ENCODE measurements at regions not wholly inside any gene's neighbourhood (a gene's known extent, or its start where the extent isn't known, plus 50 kb on each side); places are given as distances from the start of the nearest gene placed in this dataset.

DNA sequence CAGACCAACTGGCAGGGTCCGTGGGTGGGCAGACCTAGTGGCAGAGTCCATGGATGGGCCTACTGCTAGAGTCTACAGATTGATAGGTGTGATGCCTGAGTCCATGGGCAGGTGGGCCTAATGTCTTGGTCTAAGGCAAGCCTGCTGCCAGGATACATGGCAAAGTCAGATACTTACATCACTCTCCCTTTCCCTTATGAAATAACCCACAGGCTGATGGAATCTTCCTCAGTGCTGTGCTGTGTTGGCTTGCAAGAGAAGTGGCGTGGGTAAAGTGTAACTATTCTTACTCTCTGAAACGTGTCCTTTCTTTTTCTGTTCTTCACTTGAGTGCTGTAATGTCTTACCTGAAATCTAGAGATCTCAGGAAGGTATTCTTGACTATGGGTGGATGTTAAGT is 67.3 kb upstream of the ADRB2 start:
- intact Hi-C loops (cut with DNase I, micrococcal nuclease) = no loop called here
- ATAC-seq = no peak
- TF ChIP-seq, protein P1, sequence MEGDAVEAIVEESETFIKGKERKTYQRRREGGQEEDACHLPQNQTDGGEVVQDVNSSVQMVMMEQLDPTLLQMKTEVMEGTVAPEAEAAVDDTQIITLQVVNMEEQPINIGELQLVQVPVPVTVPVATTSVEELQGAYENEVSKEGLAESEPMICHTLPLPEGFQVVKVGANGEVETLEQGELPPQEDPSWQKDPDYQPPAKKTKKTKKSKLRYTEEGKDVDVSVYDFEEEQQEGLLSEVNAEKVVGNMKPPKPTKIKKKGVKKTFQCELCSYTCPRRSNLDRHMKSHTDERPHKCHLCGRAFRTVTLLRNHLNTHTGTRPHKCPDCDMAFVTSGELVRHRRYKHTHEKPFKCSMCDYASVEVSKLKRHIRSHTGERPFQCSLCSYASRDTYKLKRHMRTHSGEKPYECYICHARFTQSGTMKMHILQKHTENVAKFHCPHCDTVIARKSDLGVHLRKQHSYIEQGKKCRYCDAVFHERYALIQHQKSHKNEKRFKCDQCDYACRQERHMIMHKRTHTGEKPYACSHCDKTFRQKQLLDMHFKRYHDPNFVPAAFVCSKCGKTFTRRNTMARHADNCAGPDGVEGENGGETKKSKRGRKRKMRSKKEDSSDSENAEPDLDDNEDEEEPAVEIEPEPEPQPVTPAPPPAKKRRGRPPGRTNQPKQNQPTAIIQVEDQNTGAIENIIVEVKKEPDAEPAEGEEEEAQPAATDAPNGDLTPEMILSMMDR (IDR thresholded peaks at IDR 0.05) = no peak

DNA sequence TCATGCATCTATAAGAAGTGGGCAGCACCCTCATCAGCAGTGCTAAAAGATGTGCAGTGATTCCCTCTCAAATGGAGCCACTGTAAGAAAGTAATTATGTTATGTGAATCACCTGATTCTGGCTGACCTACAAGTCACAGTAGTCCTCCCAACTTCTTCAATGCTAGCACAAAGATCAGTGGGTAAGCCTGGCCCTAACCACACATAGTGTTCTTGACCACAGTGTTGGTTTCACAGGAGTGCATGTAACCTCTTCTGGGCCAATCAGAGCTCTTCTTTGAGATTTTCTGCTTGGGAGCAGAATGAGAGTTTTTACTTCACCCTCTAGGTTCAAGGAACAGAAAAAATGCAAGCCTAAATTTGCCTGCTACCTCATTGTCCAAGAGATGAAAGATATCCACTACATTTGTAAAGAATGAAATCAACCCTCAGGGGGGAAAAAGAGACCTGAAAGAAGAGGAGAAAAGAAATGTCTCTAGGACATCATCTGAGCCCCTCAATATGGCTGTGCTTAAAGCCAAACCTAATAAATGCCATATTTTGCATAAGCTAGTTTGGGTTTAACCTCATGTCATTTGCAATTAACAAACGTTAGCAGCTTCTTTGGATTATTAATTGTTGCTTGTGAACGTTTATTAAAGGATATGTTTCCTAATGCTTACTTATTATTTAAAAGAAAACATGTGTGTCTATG is 65.3 kb upstream of the ADRB2 start:
- TF ChIP-seq, protein P1 (IDR thresholded peaks at IDR 0.05) = no peak
- DNase-seq (no peak), ATAC-seq (no peak)
- Histone ChIP-seq H3K36me3 (ENCODE audit: low read depth) (no peaks in the 10 kb centered on the region), H3K4me3 (no peak overlapping the region), H3K9me3 (peaks cover 3% of the 10 kb centered on the region), H3K4me1 (ENCODE audit: low read depth) (no peaks in the 10 kb centered on the region)
- intact Hi-C loops (cut with DNase I, micrococcal nuclease) = no loop called here

More for the DNA sequence above, 67.3 kb upstream of the ADRB2 start:
- no peaks in the 10 kb centered on the region for H3K36me3 ChIP-seq (ENCODE audit: low read depth)
- no peaks in the 10 kb centered on the region for H3K4me1 ChIP-seq (ENCODE audit: low read depth)
- DNase-seq = no peak
- no peak overlapping the region for H3K4me3 ChIP-seq
- H3K9me3 ChIP-seq = peaks cover 6% of the 10 kb centered on the region

DNA sequence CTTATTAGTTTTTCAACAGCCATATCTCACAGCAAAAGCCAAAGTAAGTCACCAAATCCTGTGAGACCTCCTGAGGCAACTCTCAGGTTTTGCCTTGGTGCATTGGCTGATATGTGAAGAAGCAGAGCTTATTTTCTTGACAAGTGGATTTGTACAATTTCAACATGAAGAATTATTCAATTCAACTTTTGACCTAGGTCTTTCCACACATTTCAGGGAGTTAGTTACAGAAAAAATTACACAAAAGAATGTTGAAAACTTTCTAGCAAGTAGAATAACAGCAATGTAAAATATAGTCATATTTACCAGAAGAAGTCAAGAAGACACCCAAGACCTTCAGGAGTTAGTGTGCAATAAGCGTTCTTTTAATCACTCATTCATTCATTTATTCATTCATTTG is 62.4 kb upstream of the ADRB2 start:
- H3K36me3 ChIP-seq (ENCODE audit: low read depth) = no peaks in the 10 kb centered on the region
- TF ChIP-seq, protein P1 (IDR thresholded peaks at IDR 0.05) = no peak
- H3K4me1 ChIP-seq (ENCODE audit: low read depth) = no peaks in the 10 kb centered on the region
- H3K9me3 ChIP-seq = no peaks in the 10 kb centered on the region
- H3K4me3 ChIP-seq = no peak overlapping the region
- ATAC-seq = no peak
- no peak for DNase-seq
- intact Hi-C loops (cut with DNase I, micrococcal nuclease) = no loop called here

DNA sequence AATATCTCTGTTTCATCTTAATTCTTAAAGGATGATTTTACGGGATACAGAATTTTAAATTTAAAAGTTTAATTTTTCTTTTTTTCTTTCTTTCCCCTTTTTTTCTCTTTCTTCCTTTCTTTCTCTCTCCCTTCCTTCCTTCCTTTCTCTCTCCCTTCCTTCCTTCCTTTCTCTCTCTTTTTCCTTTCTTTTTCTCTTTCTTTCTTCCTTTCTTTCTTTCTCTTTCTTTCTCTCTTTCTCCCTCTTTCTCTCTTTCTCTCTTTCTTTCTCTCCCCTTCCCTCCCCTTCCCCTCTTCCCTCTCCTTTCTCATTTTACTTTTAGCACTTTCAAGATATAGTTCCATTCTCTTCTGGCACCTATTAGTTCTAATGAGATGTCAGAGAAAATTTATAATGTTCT is 61.4 kb upstream of the ADRB2 start:
- no peak for ATAC-seq
- intact Hi-C loops (cut with DNase I, micrococcal nuclease) = no loop called here
- no peak for DNase-seq
- TF ChIP-seq, protein P1 (IDR thresholded peaks at IDR 0.05) = no peak
- no peak overlapping the region for H3K4me3 ChIP-seq
- H3K4me1 ChIP-seq (ENCODE audit: low read depth) = no peaks in the 10 kb centered on the region
- no peaks in the 10 kb centered on the region for H3K36me3 ChIP-seq (ENCODE audit: low read depth)
- H3K9me3 ChIP-seq = no peaks in the 10 kb centered on the region

DNA sequence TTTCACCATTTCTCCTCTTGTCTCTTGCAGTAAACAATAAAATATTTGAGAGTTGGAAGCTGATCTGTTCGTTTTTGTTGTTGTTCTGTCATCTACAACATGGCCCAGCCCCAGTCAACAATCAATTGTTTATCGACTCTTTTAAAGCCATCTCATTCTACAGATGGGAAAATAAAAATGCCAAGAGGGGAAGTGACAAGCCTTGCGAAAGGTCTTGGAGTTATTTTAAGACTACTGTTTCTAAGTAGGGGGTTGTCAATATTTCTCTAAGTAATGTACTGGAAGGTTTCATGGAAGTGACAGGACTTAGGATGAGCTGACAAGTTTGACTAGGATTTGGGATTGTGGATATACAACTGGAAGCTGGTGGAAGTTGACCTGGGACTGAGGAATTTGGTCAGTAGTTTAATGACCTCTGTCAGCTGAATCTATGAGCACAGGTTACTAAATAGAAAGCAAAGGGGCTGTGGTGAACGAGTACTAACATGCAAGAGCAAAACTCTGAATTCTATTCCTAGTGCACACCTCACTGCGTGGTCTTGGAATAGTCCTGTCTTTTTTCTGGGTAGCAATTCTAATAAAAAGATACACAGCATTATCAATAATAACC is 57.5 kb upstream of the ADRB2 start:
- ATAC-seq = no peak
- no peak overlapping the region for H3K4me3 ChIP-seq

More for the DNA sequence above, 57.5 kb upstream of the ADRB2 start:
- TF ChIP-seq, protein P1 (IDR thresholded peaks at IDR 0.05) = no peak
- intact Hi-C loops (cut with DNase I, micrococcal nuclease) = no loop called here
- Histone ChIP-seq H3K36me3 (ENCODE audit: low read depth) (no peaks in the 10 kb centered on the region), H3K9me3 (no peaks in the 10 kb centered on the region), H3K4me1 (ENCODE audit: low read depth) (no peaks in the 10 kb centered on the region)
- no peak for DNase-seq

All from mucosa of descending colon (tissue), 3 donors.